ENCODE measurements at regions not wholly inside any gene's neighbourhood (a gene's known extent, or its start where the extent isn't known, plus 50 kb on each side); places are given as distances from the start of the nearest gene placed in this dataset.

- no TSS peak for BruUV-seq (replicated peaks)
- ATAC-seq (no peak), DNase-seq (ENCODE audit: low read depth, low spot score) (no peak)
- no peaks in the 10 kb centered on the region for H3K27me3 ChIP-seq (ENCODE audit: control insufficient read depth, insufficient read depth, low read length)
- no peaks in the 10 kb centered on the region for H3K4me1 ChIP-seq (ENCODE audit: control insufficient read depth, insufficient read depth, low read length)
- H3K9me3 ChIP-seq (ENCODE audit: control insufficient read depth, insufficient read depth, low read depth, low read length) = no peaks in the 10 kb centered on the region
- TF ChIP-seq REST (IDR thresholded peaks at IDR 0.05; ENCODE audit: insufficient read depth in 1 of 2, low read depth in 2 of 2, low read length in 1 of 2) = no peak
- no peak for TF ChIP-seq POLR2AphosphoS5 (IDR thresholded peaks at IDR 0.05; ENCODE audit: low read depth, low read length)
- TF ChIP-seq TCF7L2 (IDR thresholded peaks at IDR 0.05; ENCODE audit: low read depth, low read length) = no peak
- no peak for TF ChIP-seq SIN3A (IDR thresholded peaks at IDR 0.05; ENCODE audit: borderline replicate concordance, insufficient read depth, low read depth, low read length)
- TF ChIP-seq CTCF (IDR thresholded peaks at IDR 0.05) = no peak
- POLR2A ChIA-PET = no interaction called here
- H3K4me3 ChIP-seq (ENCODE audit: low read depth in 2 of 2, low read length in 2 of 2) = no peak overlapping the region
- CTCF ChIA-PET = no interaction called here
- intact Hi-C loops (cut with micrococcal nuclease; ENCODE audit: unreplicated experiment) (no loop called here), in situ Hi-C loops (cut with HindIII; ENCODE audit: low pct_unique_long_range_greater_than_20kb, low sequenced_read_pairs) (no loop called here)
- H3K27ac ChIP-seq (ENCODE audit: low read length) = no peak overlapping the region
- H3K36me3 ChIP-seq (ENCODE audit: control insufficient read depth, insufficient read depth, low read length) = no peaks in the 10 kb centered on the region
Observed at GRCh38 chr1:105872817-105873216, 1183.7 kb upstream of the PRMT6 start.

- TF ChIP-seq TCF7L2 (IDR thresholded peaks at IDR 0.05; ENCODE audit: low read depth, low read length) = no peak
- no peak for TF ChIP-seq POLR2AphosphoS5 (IDR thresholded peaks at IDR 0.05; ENCODE audit: low read depth, low read length)
- DNase-seq (ENCODE audit: low read depth, low spot score) = no peak
- CTCF ChIA-PET = no interaction called here
- in situ Hi-C loops (cut with HindIII; ENCODE audit: low pct_unique_long_range_greater_than_20kb, low sequenced_read_pairs) = no loop called here
- H3K4me3 ChIP-seq (ENCODE audit: low read depth in 2 of 2, low read length in 2 of 2) = no peak overlapping the region
- H3K27ac ChIP-seq (ENCODE audit: low read length) = no peak overlapping the region
- no peaks in the 10 kb centered on the region for H3K27me3 ChIP-seq (ENCODE audit: control insufficient read depth, insufficient read depth, low read length)
- H3K4me1 ChIP-seq (ENCODE audit: control insufficient read depth, insufficient read depth, low read length) = no peaks in the 10 kb centered on the region
- intact Hi-C loops (cut with micrococcal nuclease; ENCODE audit: unreplicated experiment) = no loop called here
- POLR2A ChIA-PET = no interaction called here
- no peak for ATAC-seq
- H3K9me3 ChIP-seq (ENCODE audit: control insufficient read depth, insufficient read depth, low read depth, low read length) = no peaks in the 10 kb centered on the region
- no peaks in the 10 kb centered on the region for H3K36me3 ChIP-seq (ENCODE audit: control insufficient read depth, insufficient read depth, low read length)
- BruUV-seq (replicated peaks) = no TSS peak
Observed at GRCh38 chr1:105874621-105875020, 1181.9 kb upstream of the PRMT6 start.

- intact Hi-C loops (cut with micrococcal nuclease; ENCODE audit: unreplicated experiment) = no loop called here
- H3K4me1 ChIP-seq (ENCODE audit: control insufficient read depth, insufficient read depth, low read length) = no peaks in the 10 kb centered on the region
- H3K27ac ChIP-seq (ENCODE audit: low read length) = no peak overlapping the region
- H3K36me3 ChIP-seq (ENCODE audit: control insufficient read depth, insufficient read depth, low read length) = no peaks in the 10 kb centered on the region
- BruUV-seq (replicated peaks) = no TSS peak
- in situ Hi-C loops (cut with HindIII; ENCODE audit: low pct_unique_long_range_greater_than_20kb, low sequenced_read_pairs) = no loop called here
- no peaks in the 10 kb centered on the region for H3K27me3 ChIP-seq (ENCODE audit: control insufficient read depth, insufficient read depth, low read length)
- ATAC-seq (no peak), DNase-seq (ENCODE audit: low read depth, low spot score) (no peak)
- ChIA-PET CTCF (no interaction called here), POLR2A (no interaction called here)
- TF ChIP-seq REST (IDR thresholded peaks at IDR 0.05; ENCODE audit: insufficient read depth in 1 of 2, low read depth in 2 of 2, low read length in 1 of 2) = no peak
- no peak for TF ChIP-seq CTCF (IDR thresholded peaks at IDR 0.05)
- no peak for TF ChIP-seq SIN3A (IDR thresholded peaks at IDR 0.05; ENCODE audit: borderline replicate concordance, insufficient read depth, low read depth, low read length)
- TF ChIP-seq TCF7L2 (IDR thresholded peaks at IDR 0.05; ENCODE audit: low read depth, low read length) = no peak
- TF ChIP-seq POLR2AphosphoS5 (IDR thresholded peaks at IDR 0.05; ENCODE audit: low read depth, low read length) = no peak
- no peak overlapping the region for H3K4me3 ChIP-seq (ENCODE audit: low read depth in 2 of 2, low read length in 2 of 2)
- no peaks in the 10 kb centered on the region for H3K9me3 ChIP-seq (ENCODE audit: control insufficient read depth, insufficient read depth, low read depth, low read length)
Observed at GRCh38 chr1:105886309-105886708, 1170.2 kb upstream of the PRMT6 start.

Data from Panc1 (cell line).